ENCODE measurements at regions not wholly inside any gene's neighbourhood (a gene's known extent, or its start where the extent isn't known, plus 50 kb on each side); places are given as distances from the start of the nearest gene placed in this dataset.

GRCh38 chr9:91158946-91159345, 202.8 kb downstream of the AUH start:
- no peak for DNase-seq

GRCh38 chr9:91159664-91160121, 202.0 kb downstream of the AUH start:
- peak; percentile 27 for DNase-seq

- no peak for DNase-seq
These were observed 201.5 kb downstream of the AUH start for GRCh38 chr9:91160181-91160580.

GRCh38 chr9:91160599-91161464, 200.9 kb downstream of the AUH start:
- DNase-seq = no peak

GRCh38 chr9:91161465-91162300, 200.0 kb downstream of the AUH start:
- DNase-seq = no peak

- DNase-seq = no peak
These were observed 199.4 kb downstream of the AUH start for GRCh38 chr9:91162311-91162710.

GRCh38 chr9:91162784-91163443, 198.8 kb downstream of the AUH start:
- DNase-seq = no peak

- DNase-seq = no peak
These were observed 198.3 kb downstream of the AUH start for GRCh38 chr9:91163444-91163772.

GRCh38 chr9:91163773-91164471, 197.8 kb downstream of the AUH start:
- no peak for DNase-seq
